Stimulated activated CD8-positive, alpha-beta memory T cell treated with anti-CD3 and anti-CD28 coated beads, Interleukin-12 subunit alpha, Interleukin-12 subunit beta, amount 100 ng/mL, for 24 hours (primary cell): ENCODE measurements at regions not wholly inside any gene's neighbourhood (a gene's known extent, or its start where the extent isn't known, plus 50 kb on each side); places are given as distances from the start of the nearest gene placed in this dataset.

Experiments
- DNase-seq: peaks from one replicate; pipeline ENCODE4 v3.0.0-alpha.2; 2020; ENCODE audit errors: extremely low read depth

DNA sequence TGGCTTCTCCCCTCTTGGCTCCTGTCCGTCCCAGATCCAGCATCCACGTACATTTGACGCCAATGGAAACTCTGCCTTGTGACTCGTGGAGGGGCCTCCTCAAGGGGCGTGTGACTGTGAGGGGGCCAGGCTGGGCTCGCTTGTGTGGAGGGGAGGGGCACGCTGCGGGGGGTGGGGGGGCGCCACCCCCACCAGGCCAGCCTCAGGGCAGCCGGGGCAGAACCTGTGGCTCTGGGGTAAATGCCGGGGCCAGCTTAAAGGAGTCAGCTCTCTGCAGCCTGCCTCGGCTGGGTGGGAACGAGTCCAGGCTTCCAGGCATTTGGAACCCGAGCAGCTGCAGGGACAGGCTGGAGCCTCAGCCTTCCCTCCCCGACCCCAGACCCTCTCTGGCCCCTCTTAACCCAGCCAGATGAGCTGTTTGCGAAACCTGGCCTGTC, 94.1 kb downstream of the SIK1 start:
- DNase-seq: no peak

DNA sequence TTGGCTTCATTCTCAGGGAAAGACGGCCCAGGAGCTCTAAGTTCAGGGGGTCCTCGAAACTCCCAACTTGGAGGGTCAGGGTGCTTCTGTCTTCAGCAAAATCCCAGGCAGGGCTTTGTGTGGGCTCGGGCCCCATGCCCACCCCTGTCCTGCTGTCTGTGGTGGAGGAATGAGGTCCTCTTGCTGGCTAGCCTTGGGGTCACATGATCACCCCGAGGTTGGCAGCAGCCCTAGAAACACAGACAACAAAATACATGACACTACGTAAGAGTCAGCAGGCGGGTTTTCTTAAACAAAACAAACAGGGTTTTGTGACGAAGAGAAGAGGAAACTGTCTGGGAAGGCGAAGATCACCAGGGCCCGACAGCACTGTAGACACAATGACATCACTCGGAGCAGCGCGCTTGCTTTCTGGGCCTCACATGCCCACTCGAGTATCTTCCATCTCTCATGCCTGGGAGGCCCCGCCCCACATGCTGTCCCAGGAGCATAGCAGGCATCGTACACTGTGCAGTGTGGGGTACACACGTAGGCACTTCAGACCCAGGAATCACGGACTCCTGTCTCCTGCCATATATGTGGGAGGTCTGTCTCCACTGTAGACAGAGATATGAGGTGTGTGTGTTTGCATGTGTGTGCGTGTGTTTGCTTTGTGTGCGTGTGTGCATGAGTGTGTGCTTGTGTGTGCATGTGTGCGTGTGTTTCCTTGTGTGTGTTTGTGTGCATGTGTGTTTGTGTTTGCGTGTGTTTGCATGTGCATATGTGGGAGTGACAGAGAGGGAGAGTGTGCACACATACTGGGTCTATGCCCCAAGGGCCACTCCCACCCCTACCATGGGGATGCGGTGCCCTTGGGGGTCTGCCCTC, 94.7 kb downstream of the SIK1 start:
- DNase-seq: no peak

DNA sequence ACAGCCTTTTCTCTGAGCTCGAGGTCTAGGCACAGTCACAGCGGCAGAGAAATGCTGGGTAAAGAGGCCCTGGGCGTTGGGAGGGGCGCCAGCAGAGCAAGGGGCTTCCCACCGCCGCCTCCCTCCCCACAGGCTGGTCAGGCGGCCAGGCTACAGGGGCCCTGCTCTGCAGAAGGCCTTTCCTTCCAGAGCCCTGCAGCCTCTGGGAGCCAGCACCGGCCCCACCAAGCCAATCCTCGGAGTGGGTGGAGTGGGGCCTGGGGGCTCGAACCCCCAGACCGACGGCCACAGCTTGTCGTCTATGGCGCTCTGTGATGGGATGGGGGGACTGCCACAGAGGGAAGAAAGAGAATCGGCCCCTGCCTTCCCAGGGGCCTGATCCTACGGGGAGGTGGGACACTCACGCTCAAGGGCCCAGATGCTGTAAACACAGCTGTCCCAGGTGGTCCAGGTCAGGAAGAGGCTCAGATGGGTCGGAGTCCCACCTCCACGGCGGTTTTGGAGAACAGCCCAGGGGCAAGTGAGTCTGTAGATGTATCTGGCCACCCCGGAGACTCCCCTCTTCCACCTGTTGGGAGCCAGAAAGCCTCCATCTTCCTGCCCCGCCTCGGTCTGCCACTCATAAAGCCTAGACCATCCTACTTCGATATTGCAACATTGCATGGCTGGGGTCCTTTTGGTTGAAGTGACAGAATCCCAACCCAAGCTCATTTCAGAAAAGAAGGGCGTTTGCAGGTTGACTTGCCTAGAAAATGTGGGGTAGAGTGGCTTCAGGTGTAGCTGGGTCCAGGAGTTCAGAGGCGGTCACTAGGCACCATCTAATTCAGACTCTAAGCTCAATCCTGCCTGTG, 95.6 kb downstream of the SIK1 start:
- no peak for DNase-seq

DNA sequence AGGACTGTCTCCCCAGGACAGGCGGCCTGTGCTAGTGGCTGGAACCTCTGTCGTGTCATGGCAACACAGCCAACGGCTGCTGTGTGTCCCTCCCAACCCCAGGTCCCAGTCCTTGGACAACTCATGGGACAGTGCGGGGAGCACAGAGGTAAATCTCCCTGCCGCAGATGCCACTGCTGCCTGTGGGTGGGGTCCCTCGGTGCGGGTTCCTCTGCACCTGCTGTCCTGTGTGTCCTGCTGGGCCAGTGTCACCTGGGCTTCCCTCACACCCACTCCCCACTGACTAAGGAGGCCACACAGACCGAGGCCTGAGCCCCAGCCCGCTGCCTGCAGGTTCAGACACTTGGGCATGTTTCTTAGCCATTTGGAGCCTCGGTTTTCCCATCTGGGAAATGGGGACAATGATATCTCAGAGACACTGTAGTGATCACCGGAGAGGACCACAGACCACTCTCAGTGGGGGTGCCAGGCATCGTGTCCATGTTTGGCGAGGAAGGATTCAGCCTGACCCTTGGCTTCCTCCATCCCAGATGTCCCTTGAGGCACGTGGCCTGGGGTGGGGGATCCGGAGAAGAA, 96.5 kb downstream of the SIK1 start:
- DNase-seq: no peak

DNA sequence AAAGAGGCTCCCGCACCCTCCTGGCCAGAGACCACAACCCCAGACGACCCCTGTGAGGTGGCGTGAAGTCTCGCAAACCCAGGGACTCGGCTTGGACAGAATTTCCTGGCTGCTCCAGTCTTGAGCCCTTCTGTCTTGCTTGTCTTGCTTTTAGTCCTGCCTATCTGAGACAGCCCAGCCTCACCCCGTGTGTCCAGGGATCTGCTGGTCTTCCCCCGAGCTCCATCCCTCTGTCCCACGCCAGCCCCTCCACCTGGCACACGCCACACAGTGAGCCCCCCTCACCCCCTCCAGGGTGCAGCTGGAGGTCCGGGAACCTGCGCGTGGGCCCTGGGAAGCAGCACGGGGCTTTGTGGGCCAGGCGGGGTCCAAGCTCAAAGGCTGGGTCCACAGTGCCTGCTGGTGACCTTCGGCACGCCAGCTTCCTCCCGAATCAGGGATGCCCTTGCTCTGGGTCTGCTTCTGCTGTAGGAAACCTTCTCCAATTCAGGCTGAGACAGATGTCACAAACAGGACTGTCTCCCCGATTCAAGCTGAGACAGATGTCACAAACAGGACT, 97.1 kb downstream of the SIK1 start:
- DNase-seq: no peak

DNA sequence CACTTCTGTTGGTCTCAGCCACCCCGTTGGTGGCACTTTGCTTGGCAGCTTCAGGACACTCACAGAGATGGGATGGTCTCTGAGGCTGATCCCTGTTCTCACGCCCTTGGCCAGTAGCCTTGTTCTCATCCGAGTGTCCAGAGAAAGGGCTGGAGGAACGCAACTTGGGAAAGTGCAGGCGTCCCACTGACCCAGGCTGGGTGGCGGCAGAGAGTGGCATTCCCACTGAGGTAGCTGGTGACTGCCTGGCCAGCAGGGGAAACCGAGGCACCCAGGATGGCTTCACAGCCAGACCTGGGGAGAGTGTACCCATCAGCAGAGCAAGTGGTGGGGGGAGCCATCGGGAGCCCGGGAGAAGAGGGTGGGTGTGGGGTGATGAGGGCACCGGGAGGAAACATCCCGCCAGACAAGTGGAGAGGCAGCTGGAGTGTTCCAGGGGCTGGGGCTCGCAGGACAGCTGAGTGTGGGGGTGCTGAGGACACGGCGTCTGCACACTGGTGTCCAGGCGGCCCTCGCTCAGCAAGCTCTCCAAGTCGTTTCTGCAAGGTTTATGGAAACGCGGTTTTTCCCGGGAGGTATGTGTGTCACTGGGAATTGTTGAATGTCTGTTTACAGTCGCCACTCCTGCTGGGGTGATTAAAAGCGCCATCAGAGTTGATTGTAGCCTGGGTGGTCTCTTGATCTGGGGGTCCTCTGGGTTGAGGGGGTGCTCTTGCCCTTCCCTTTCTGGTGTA, 97.8 kb downstream of the SIK1 start:
- DNase-seq: no peak

DNA sequence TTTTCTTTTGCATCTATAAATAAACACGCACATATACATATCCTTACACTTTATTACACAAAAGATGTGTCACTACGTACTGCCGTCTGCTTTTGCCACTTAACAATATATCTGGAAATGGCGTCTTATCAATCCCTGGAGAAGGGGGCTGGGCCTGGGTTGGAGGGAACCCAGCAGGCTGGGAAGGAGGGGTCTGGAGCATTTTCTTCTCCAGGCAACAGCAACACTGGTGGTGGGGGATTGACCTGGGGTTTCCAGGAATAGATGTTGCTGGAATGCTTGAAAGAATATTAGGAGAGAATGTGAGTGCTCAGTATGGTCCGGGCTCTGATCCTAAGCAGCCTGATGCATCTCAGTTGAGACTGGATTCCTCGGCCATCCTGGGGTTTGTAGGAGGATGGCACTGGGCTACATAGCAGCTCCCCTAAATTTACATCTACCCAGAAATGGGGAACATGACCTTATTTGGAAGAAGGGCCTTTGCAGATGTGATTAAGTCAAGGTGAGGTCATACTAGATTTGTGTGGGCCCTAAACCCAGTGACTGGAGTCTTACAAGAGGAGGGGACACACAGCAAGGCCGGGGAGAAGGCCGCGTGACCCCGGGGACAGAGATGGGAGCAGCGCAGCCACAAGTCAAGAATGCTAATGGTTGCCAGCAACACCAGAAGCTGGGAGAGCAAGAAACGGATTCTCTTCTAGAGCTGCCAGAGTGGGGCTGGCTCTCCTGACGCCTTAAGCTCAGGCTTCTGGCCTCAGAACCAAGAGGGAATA, 98.6 kb downstream of the SIK1 start:
- no peak for DNase-seq

DNA sequence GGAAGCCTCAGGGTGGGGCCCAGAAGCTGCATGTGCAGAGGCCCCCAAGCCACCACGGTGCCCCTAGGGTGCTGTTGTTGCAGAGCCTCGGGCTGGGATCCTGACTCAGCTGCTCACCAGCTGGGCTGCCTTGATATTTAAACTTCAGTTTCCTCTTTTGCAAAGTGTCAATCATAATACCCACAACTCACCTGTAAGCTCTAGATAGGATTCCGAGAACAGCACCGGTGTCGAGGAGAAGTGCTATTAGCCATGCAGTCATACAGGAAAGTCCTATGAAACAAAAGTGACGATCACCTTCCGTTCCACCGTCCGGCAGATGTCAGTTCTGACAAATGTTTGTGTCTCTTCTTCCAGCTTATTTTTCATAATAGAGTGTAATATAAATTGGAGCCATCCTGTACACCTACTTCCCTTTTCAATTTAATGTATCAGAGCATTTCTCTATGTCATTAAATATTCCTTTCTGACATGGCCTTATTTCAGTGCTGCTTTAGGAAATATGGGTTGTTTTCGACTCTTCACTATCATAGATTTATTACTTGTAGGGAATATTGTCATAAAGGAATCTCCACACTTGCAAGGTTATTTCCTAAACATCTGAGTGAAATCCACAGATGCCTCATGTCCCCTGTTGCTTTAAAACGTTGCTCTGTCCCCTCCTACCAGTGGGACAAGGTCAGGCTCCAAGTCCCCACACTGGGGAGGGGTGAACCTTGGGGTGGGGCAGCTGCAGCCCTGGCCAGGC, 100.8 kb downstream of the SIK1 start:
- no peak for DNase-seq

DNA sequence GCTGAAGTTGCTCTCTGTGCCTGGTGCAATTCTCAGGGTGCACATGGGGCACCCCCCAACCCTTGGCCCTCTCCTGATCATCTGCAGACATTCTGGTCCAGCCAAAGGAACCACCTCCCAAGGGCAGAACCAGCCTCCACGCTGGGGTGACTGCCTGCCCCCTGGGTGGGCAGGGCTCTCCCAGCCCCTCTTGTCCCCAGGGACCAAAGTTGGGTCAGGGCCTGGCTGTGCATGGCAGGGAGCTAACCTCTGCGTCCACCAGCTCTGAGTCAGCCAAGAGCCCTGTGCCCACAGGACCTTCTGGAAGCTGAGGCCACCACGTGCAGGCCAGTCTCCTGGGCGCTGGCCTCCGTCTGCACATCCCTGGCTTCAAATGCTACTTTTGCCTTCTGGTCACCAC, 101.9 kb downstream of the SIK1 start:
- DNase-seq: no peak

DNA sequence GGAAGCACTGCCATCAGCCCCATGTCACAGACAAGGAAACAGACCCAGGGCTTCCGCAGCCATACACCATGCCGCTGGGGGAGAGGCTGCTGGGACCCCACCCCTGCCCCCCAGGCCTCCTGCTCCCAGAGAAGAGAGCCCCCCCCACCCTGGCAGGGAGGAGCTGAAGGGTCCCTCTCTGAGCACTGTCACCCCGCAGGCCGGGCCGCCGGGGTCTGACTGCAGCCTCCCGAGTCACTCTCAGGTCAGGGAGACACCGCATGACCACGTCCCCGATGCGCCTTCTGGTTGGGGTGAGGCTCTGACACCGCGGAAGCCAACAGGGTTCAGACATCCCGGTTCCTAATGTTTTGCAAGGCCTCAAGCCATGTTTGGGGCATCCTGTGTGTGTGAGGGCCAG, 102.3 kb downstream of the SIK1 start:
- no peak for DNase-seq

DNA sequence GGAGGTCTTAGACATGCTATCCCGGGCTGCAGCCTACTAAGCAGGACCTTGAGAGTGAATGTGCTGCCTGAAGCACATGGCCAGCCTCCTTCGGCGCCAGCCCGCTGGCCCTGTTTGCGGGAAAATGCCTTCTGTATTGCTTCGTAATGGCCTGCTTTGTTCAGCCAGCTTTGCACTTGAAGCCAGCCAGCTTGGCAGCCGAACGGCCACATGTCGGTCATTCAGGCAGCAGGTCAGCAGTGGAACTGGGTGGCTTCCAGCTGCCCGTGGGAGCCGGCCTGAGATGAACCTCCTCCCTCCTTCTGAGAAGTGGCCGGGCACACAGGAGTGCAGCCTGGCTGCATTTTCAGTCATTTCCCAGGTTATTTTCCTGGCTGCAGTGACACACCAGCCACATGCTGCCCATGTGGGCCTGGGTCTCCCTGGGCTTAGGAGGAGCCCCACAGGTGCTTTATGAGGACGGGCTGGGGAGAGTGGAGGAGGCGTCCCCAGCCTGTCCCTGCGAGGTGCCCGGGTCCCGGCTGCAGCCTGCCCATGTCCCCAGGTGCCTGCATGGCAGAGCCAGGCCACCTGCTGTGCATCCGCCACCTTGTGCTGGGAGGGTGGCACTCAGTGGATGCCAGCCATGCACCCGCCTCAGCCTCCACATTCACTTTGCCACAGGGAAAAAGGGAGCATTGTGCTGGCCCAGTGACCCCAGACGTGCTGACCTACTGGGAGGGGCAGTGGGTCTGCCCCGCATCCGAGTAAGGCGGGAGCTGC, 103.5 kb downstream of the SIK1 start:
- no peak for DNase-seq

DNA sequence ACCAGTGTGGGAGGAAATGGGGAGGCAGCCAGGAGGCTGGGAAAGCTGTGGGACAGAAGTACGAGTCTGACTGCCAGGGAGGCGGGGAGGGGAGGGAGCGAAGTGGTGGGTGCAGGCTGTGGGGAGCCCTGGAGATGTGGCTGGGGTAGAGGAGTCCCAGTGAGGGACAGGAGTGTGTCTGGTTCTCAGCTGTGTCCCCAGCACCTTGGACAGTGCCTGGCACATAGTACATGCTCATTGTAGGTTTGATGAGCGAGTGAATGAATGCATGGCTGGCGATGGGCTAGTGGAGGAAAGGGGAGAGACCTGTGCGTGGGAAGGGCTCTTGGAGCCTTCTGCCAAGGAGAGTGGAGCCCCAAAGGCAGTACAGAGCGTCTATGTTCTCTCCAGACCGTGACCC, 104.1 kb downstream of the SIK1 start:
- no peak for DNase-seq

DNA sequence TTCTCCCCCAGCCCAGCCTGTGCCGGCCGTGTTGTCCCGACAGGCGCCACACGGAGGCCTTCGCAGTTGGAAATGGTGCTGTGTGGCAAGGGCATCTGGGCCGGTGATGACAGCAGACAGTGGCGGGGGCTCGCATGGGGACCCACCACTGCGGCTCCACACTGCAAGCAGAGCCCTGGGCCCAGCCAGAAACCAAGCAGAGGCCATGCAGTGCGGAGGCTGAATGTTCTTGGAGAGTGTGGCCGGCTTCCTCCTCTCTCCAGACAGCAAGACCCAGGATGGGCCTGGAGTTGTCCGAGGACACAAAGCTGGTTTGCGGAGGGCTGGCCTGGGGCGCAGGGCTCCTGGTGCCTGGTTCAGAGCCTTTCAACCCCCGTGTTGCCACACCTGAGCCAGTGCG, 104.6 kb downstream of the SIK1 start:
- DNase-seq: no peak

DNA sequence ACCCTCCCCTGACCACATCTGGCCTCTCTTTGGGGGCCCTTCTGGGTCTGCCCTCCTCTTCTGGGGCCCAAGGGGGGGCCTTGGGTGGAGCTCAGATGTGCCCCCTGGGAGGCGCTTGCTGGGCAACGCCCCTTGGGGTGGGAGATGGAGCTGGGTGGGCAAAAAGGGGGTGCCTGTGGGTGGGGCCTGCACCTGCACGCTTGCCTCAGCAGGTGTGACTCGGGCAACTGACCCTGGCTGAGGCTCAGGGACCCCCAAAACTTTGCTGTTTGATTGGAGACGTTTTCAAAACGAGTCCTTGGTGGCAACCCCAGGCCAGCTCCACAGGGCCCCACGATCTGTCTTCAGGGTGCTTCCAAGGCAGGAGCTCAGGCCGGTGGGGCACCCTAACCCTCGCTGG, 105.3 kb downstream of the SIK1 start:
- DNase-seq: no peak

DNA sequence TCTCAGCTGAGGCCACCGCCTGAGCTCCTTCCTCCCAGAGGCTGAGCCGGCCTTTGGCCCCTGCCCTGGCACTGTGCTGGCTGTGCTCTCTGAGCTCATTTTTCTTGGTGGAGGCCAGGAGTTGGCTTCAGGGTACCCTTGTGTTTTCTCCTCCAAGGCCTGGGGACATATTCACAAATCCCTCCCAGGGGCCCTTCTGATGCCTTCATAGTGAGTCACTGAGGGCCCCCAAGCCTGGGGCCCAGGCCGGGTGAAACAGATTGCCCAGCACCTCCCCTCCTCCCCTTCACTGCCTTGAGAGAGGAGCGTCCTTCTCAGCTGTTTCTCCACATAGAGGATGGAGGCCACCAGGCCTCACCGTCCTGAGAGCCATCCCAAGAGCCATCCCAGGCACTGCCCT, 105.8 kb downstream of the SIK1 start:
- DNase-seq: no peak

DNA sequence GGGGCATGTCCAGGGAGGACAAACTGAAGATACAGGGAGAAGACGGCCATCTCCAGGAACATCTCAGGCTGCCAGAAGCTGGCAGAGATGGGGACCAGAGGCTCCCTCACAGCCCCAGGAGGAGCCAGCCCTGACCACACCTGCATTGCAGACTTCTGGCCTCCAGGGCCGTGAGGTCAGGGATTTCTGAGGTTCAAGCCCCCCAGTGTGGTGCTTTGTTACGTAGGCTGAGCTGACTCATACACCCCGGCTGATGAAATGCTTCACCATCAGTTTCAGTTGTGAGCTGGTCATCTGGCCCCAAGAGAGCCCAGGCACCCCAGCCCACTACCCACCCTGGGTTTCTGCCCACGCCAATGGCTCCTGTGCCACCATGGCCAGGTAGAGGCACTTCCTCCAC, 106.4 kb downstream of the SIK1 start:
- DNase-seq: no peak

DNA sequence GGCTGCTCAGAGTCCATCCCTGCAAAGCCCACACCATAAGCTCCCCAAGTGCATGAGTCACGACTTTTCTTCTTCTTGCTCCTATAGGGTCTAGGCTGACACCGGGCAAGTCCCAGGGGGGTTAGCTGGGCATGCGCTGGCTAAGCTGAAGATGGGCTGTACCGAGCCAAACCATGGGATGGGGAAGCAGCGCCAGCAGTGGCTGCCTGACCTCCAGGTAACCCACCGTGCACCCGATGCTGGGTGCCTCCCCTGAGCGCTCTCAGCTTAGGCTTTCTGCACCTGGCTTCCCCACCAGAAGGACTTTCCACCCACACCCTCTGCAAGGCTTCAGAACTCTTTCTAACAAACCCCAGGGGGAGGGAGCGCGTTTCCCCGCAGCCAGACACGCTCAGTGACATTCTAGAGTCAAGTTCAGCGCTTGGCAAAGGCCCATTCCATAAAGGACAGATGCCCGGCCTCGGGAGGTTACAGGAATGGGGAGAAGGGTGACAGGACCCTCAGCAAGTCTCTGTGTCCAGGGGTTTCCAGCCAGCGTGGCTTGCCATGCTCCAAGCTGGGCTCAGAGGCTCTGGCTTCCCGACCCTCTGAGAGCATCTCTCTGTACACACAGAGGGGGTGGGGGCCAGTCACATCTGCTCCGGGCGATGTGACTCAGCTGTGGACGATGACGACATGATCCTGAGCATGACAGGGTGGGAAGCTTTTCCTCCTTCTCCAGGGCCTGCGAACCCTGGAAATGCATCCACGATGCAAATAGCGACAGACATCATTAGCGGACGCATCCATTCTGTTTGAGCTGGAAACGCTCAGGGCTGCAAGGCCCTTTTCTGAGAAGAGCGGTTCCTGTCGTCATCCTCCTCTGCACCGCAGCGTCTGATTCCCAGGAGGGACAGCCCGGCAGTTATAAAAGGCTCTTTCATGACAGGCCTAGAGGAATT, 107.8 kb downstream of the SIK1 start:
- no peak for DNase-seq

DNA sequence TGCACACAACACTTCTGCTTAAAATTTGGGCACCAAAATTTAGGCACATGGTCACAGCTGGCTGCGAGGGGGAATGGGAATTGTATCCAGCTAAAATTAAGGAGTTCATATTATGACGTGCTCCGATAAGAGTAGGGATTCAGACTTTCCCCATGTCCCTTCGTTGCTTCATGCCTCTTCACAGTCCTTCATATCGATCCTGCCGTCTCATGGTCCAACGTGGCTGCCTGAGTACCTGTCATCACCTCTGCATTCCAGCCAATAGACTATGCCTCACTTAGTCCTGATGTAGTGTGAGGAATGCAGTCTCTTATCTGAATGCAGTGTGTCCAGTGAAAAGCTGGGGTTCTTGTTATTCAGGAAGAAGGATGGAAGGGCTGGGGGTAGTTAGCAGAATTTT, 108.6 kb downstream of the SIK1 start:
- no peak for DNase-seq
